Colon (tissue), 2 donors: ENCODE measurements at regions not wholly inside any gene's neighbourhood (a gene's known extent, or its start where the extent isn't known, plus 50 kb on each side); places are given as distances from the start of the nearest gene placed in this dataset.

Experiments
- FAIRE-seq: peaks from 2 replicates; lab custom pipeline; 2012; peaks lifted over from hg19 to GRCh38; lab: Jason Lieb, UNC
- donor health status: control.
- donor health status: control.

GRCh38 chr1:13970631-13971247 is 270.8 kb downstream of the PRDM2 start:
- no peak for FAIRE-seq

GRCh38 chr1:13976485-13976884 is 276.5 kb downstream of the PRDM2 start:
- no peak for FAIRE-seq

GRCh38 chr1:13981142-13981541 is 281.2 kb downstream of the PRDM2 start:
- FAIRE-seq, result peak; percentile 79

- no peak for FAIRE-seq
Measured at GRCh38 chr1:13983393-13983792, 283.4 kb downstream of the PRDM2 start.

- FAIRE-seq, result no peak
Measured at GRCh38 chr1:13990939-13991338, 291.0 kb downstream of the PRDM2 start.

GRCh38 chr1:13992489-13993285 is 292.7 kb downstream of the PRDM2 start:
- no peak for FAIRE-seq

- no peak for FAIRE-seq
Measured at GRCh38 chr1:13994386-13994785, 294.4 kb downstream of the PRDM2 start.

GRCh38 chr1:13996334-13996733 is 296.3 kb downstream of the PRDM2 start:
- FAIRE-seq, result no peak

- FAIRE-seq, result no peak
Measured at GRCh38 chr1:14003552-14003951, 303.6 kb downstream of the PRDM2 start.

- no peak for FAIRE-seq
Measured at GRCh38 chr1:14009582-14009981, 309.6 kb downstream of the PRDM2 start.

- FAIRE-seq, result no peak
Measured at GRCh38 chr1:14010476-14010875, 310.5 kb downstream of the PRDM2 start.

GRCh38 chr1:14011132-14011531 is 311.1 kb downstream of the PRDM2 start:
- no peak for FAIRE-seq

- no peak for FAIRE-seq
Measured at GRCh38 chr1:14011888-14012287, 311.9 kb downstream of the PRDM2 start.

GRCh38 chr1:14014929-14015328 is 314.9 kb downstream of the PRDM2 start:
- FAIRE-seq, result no peak

- FAIRE-seq, result no peak
Measured at GRCh38 chr1:14015917-14016316, 315.9 kb downstream of the PRDM2 start.

- FAIRE-seq, result no peak
Measured at GRCh38 chr1:14017531-14017961, 317.6 kb downstream of the PRDM2 start.

GRCh38 chr1:14019461-14019860 is 319.5 kb downstream of the PRDM2 start:
- no peak for FAIRE-seq

GRCh38 chr1:14020006-14020405 is 320.0 kb downstream of the PRDM2 start:
- no peak for FAIRE-seq

GRCh38 chr1:14027099-14027498 is 327.1 kb downstream of the PRDM2 start:
- FAIRE-seq, result no peak

GRCh38 chr1:14031461-14031860 is 331.5 kb downstream of the PRDM2 start:
- FAIRE-seq, result no peak

GRCh38 chr1:14034506-14034905 is 334.5 kb downstream of the PRDM2 start:
- no peak for FAIRE-seq

GRCh38 chr1:14037101-14037847 is 337.3 kb downstream of the PRDM2 start:
- no peak for FAIRE-seq
